ENCODE measurements at regions not wholly inside any gene's neighbourhood (a gene's known extent, or its start where the extent isn't known, plus 50 kb on each side); places are given as distances from the start of the nearest gene placed in this dataset.
"Not testable (repeated sequence)": the region's sequence is repeated elsewhere in the genome, so short reads cannot be mapped to it uniquely, and the experiment has no call there.

DNA sequence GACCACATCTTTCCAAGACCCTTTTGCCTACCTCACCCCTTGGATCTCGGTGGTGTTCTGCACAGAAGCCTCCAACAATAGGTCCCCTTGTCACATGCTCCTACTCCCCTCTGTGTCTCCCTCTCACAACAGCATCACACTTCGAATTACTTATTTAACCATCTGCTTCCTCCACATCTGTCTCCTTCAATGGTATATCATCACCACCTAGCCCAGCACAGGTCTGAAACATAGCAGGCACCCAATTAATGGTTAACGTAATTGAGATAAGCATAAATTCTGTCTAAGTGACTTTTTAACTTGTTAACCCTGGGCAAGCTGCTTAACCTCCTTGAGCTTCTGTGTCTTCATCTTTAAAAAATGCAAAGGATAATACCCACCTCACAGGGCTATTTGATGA lies 100.3 kb upstream of the BARHL2 start:
- Histone ChIP-seq H3K4me3 (ENCODE audit: low read depth, low read length) (no peak overlapping the region), H3K27me3 (ENCODE audit: control insufficient read depth, insufficient read depth, low read length) (no peaks in the 10 kb centered on the region), H3K36me3 (ENCODE audit: control insufficient read depth, insufficient read depth, low read length) (no peaks in the 10 kb centered on the region)
- CTCF ChIA-PET: no interaction called here
- TF ChIP-seq, protein P1, sequence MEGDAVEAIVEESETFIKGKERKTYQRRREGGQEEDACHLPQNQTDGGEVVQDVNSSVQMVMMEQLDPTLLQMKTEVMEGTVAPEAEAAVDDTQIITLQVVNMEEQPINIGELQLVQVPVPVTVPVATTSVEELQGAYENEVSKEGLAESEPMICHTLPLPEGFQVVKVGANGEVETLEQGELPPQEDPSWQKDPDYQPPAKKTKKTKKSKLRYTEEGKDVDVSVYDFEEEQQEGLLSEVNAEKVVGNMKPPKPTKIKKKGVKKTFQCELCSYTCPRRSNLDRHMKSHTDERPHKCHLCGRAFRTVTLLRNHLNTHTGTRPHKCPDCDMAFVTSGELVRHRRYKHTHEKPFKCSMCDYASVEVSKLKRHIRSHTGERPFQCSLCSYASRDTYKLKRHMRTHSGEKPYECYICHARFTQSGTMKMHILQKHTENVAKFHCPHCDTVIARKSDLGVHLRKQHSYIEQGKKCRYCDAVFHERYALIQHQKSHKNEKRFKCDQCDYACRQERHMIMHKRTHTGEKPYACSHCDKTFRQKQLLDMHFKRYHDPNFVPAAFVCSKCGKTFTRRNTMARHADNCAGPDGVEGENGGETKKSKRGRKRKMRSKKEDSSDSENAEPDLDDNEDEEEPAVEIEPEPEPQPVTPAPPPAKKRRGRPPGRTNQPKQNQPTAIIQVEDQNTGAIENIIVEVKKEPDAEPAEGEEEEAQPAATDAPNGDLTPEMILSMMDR (IDR thresholded peaks at IDR 0.05; ENCODE audit: insufficient read depth, low read depth, low read length): no peak
- POLR2A ChIA-PET: no interaction called here
- DNase-seq (ENCODE audit: low read depth): no peak

- CTCF ChIA-PET; POLR2A ChIA-PET; DNase-seq (ENCODE audit: low read depth); H3K27me3 ChIP-seq (ENCODE audit: control insufficient read depth, insufficient read depth, low read length); H3K4me3 ChIP-seq (ENCODE audit: low read depth, low read length); H3K36me3 ChIP-seq (ENCODE audit: control insufficient read depth, insufficient read depth, low read length): not testable (repeated sequence)
Measured at GRCh38 chr1:90812237-90812636, 95.1 kb upstream of the BARHL2 start.

- POLR2A ChIA-PET; DNase-seq (ENCODE audit: low read depth); H3K27me3 ChIP-seq (ENCODE audit: control insufficient read depth, insufficient read depth, low read length); H3K4me3 ChIP-seq (ENCODE audit: low read depth, low read length); H3K36me3 ChIP-seq (ENCODE audit: control insufficient read depth, insufficient read depth, low read length); CTCF ChIA-PET: not testable (repeated sequence)
Measured at GRCh38 chr1:90811444-90811950, 94.4 kb upstream of the BARHL2 start.

- CTCF ChIA-PET: no interaction called here
- POLR2A ChIA-PET: no interaction called here
- Histone ChIP-seq H3K36me3 (ENCODE audit: control insufficient read depth, insufficient read depth, low read length) (no peaks in the 10 kb centered on the region), H3K27me3 (ENCODE audit: control insufficient read depth, insufficient read depth, low read length) (no peaks in the 10 kb centered on the region), H3K4me3 (ENCODE audit: low read depth, low read length) (no peak overlapping the region)
- DNase-seq (ENCODE audit: low read depth): no peak
- TF ChIP-seq, protein P1 (IDR thresholded peaks at IDR 0.05; ENCODE audit: insufficient read depth, low read depth, low read length): no peak
Measured at GRCh38 chr1:90810681-90811080, 93.6 kb upstream of the BARHL2 start.

- no peak for DNase-seq (ENCODE audit: low read depth)
- Histone ChIP-seq H3K36me3 (ENCODE audit: control insufficient read depth, insufficient read depth, low read length) (no peaks in the 10 kb centered on the region), H3K27me3 (ENCODE audit: control insufficient read depth, insufficient read depth, low read length) (no peaks in the 10 kb centered on the region), H3K4me3 (ENCODE audit: low read depth, low read length) (no peak overlapping the region)
- TF ChIP-seq, protein P1 (IDR thresholded peaks at IDR 0.05; ENCODE audit: insufficient read depth, low read depth, low read length): no peak
- ChIA-PET CTCF (no interaction called here), POLR2A (no interaction called here)
Measured at GRCh38 chr1:90809996-90810395, 92.9 kb upstream of the BARHL2 start.

DNA sequence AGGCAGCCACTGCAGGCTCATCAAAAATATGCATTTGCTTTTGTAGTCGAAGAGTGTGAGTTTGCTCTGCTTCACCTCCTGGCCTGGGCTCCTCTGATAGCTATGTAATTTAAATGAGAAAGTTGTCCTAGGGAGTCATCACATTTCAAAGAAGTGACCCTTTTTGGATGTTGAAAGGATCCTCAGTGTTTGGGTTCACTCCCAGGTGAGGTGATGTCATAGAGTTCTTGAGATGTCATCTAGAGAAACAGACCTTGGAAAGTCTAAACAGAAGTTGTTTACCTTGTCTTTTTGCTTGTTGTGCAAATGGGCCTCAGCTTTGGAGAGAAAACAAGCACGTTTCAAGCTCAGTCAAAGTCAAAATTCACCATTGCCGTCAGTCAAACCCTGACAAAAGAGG lies 92.0 kb upstream of the BARHL2 start:
- CTCF ChIA-PET: no interaction called here
- no peak overlapping the region for H3K4me3 ChIP-seq (ENCODE audit: low read depth, low read length)
- DNase-seq (ENCODE audit: low read depth): no peak
- TF ChIP-seq, protein P1 (IDR thresholded peaks at IDR 0.05; ENCODE audit: insufficient read depth, low read depth, low read length): no peak
- no peaks in the 10 kb centered on the region for H3K27me3 ChIP-seq (ENCODE audit: control insufficient read depth, insufficient read depth, low read length)
- no peaks in the 10 kb centered on the region for H3K36me3 ChIP-seq (ENCODE audit: control insufficient read depth, insufficient read depth, low read length)
- POLR2A ChIA-PET: no interaction called here
